GM12892 (cell line): ENCODE measurements at regions not wholly inside any gene's neighbourhood (a gene's known extent, or its start where the extent isn't known, plus 50 kb on each side); places are given as distances from the start of the nearest gene placed in this dataset.

Source experiments
- POLR2A ChIP-seq: IDR thresholded peaks from 2 replicates; pipeline ENCODE4 v1.6.1; 2011; ENCODE audit warnings: low read depth, low read length, control low read depth
- POLR2AphosphoS5 ChIP-seq: IDR thresholded peaks from 2 replicates; pipeline ENCODE4 v1.6.1; 2011; ENCODE audit warnings: low read depth, low read length, control low read depth
- TAF1 ChIP-seq: IDR thresholded peaks from 2 replicates; pipeline ENCODE4 v1.6.1; 2011; ENCODE audit warnings: low read depth, mild to moderate bottlenecking, control low read depth, low read length, borderline replicate concordance

GRCh38 chr6:163866192-163866591 lies 451.7 kb downstream of the QKI start:
- no peak for TF ChIP-seq TAF1
- no peak for TF ChIP-seq POLR2AphosphoS5
- TF ChIP-seq POLR2A = no peak
